Esophagus squamous epithelium (tissue), 5 donors: ENCODE measurements at regions not wholly inside any gene's neighbourhood (a gene's known extent, or its start where the extent isn't known, plus 50 kb on each side); places are given as distances from the start of the nearest gene placed in this dataset.

Source experiments
- DNase-seq: peaks from one replicate; lab custom pipeline; 2025; lab: John Stamatoyannopoulos, UW
- H3K27ac ChIP-seq, 4 donors: fragments of 200-600 bp; sonication (generic); one replicate each; pipeline ENCODE4 v1.5.1; 2016 to 2019; ENCODE audit warnings: mild to moderate bottlenecking in 1 of 4
- H3K27me3 ChIP-seq, 4 donors: fragments of 200-600 bp; sonication (generic); 1 replicate in 3 of 4; 2 replicates in 1 of 4; pipeline versions ENCODE4 v1.5.1 to v1.6.0; 2017 to 2021; ENCODE audit warnings: antibody characterized with exemption in 1 of 4
- H3K36me3 ChIP-seq, 3 donors: fragments of 200-600 bp; sonication (generic); one replicate each; pipeline ENCODE4 v1.5.1; 2016 to 2019
- H3K4me1 ChIP-seq, 3 donors: fragments of 200-600 bp; sonication (generic); one replicate each; pipeline ENCODE4 v1.5.1; 2017 to 2019
- H3K4me3 ChIP-seq, 4 donors: fragments of 200-600 bp; sonication (generic); 1 replicate in 3 of 4; 2 replicates in 1 of 4; pipeline ENCODE4 v1.5.1; 2016 to 2019; ENCODE audit warnings: mild to moderate bottlenecking in 2 of 4, moderate library complexity in 1 of 4
- H3K9me3 ChIP-seq, 3 donors: fragments of 200-600 bp; sonication (generic); one replicate each; pipeline ENCODE4 v1.5.1; 2016 to 2019
- POLR2A ChIP-seq, 4 donors: fragments of 450-650 bp; IDR thresholded peaks; one replicate each; pipeline ENCODE4 v1.6.1; 2017; ENCODE audit warnings: antibody characterized with exemption in 4 of 4, mild to moderate bottlenecking in 4 of 4, moderate library complexity in 3 of 4
- WGBS, 2 donors: methylation state at CpG; one replicate each; pipeline ENCODE4 v1.1.5; 2018; 5-methylcytosine and 5-hydroxymethylcytosine counted together
- intact Hi-C: fragments of 100-400 bp; cut with DNase I; formaldehyde crosslinking; loops from one replicate; pipeline ENCODE4 v1.15.0; 2022
- TF ChIP-seq, protein P1 (sequence below), 6 experiments: fragments of 450-650 bp in 4 of 6; fragments of 200-600 bp in 2 of 6; sonication (generic) in 2 of 6; IDR thresholded peaks; one replicate each; pipeline ENCODE4 v1.5.1; 2016 to 2019; ENCODE audit warnings: antibody characterized with exemption in 6 of 6, mild to moderate bottlenecking in 4 of 6, moderate library complexity in 4 of 6
- donor health status: DM: yes; HTN: yes; CAD: no.

DNA sequence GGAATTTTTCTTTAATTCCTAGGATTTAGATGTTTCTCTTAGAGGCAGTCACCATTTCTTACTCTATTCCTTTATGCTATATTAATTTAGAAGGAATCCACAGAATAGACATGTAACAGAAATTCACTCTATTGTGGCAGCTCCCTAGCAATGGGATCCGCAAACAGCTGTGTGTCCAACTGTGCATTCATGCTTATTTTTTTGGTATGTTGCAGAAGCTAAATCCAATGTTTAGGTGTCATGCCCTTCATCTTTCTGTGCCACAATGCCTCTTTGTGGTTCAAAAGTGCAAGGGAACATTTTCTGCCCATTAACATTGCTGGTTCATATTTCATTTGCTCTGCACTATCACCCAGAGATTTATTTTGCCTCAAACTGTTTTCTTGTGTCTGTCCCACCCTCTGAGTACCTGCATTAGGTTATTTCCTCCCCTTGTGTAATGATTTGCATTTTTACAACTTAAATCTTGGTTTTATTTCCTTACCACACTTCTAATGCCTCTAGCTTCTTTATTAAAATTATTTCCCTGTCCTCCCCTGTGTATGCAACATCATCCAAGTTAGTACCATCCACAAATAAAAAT lies 816.5 kb downstream of the EFNA5 start:
- 93 to 100% methylated on average over 1 of the region's 1 CpG for WGBS, 2 donors
- no peak for DNase-seq
- TF ChIP-seq, protein P1, sequence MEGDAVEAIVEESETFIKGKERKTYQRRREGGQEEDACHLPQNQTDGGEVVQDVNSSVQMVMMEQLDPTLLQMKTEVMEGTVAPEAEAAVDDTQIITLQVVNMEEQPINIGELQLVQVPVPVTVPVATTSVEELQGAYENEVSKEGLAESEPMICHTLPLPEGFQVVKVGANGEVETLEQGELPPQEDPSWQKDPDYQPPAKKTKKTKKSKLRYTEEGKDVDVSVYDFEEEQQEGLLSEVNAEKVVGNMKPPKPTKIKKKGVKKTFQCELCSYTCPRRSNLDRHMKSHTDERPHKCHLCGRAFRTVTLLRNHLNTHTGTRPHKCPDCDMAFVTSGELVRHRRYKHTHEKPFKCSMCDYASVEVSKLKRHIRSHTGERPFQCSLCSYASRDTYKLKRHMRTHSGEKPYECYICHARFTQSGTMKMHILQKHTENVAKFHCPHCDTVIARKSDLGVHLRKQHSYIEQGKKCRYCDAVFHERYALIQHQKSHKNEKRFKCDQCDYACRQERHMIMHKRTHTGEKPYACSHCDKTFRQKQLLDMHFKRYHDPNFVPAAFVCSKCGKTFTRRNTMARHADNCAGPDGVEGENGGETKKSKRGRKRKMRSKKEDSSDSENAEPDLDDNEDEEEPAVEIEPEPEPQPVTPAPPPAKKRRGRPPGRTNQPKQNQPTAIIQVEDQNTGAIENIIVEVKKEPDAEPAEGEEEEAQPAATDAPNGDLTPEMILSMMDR (IDR thresholded peaks at IDR 0.05), result no peak
- no peak for TF ChIP-seq POLR2A (IDR thresholded peaks at IDR 0.05)
- H3K36me3 ChIP-seq, result no peaks in the 10 kb centered on the region
- H3K4me1 ChIP-seq, result no peaks in the 10 kb centered on the region
- H3K4me3 ChIP-seq, result no peak overlapping the region
- no peaks in the 10 kb centered on the region for H3K9me3 ChIP-seq
- intact Hi-C loops, result no loop called here
- H3K27ac ChIP-seq, result no peak overlapping the region
- H3K27me3 ChIP-seq, result no peaks in the 10 kb centered on the region

DNA sequence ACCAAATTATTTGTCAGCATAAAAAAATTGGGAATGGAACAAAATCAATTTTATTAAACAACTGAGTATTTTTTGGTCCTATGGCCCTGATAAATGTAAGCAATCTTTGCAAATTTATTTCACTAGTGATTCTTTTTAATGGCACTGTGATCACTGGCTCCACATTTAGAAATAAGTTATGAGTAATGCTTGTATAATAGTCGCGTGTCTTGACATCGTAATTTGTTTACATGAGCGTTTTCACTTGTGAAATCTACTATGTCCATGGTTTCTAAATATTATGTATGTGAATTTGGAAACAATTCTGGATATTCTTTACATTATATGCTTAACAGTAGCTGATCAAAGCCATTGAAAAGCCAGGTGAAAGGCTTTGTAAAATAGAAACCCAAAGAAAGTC lies 817.5 kb downstream of the EFNA5 start:
- intact Hi-C loops, result no loop called here
- no peaks in the 10 kb centered on the region for H3K27me3 ChIP-seq
- H3K9me3 ChIP-seq, result no peaks in the 10 kb centered on the region
- H3K27ac ChIP-seq, result no peak overlapping the region
- TF ChIP-seq, protein P1 (IDR thresholded peaks at IDR 0.05), result no peak
- TF ChIP-seq POLR2A (IDR thresholded peaks at IDR 0.05), result no peak
- WGBS, 2 donors, result 61 to 74% methylated on average over 4 of the region's 4 CpGs
- no peaks in the 10 kb centered on the region for H3K4me1 ChIP-seq
- no peak for DNase-seq
- H3K36me3 ChIP-seq, result no peaks in the 10 kb centered on the region
- no peak overlapping the region for H3K4me3 ChIP-seq

DNA sequence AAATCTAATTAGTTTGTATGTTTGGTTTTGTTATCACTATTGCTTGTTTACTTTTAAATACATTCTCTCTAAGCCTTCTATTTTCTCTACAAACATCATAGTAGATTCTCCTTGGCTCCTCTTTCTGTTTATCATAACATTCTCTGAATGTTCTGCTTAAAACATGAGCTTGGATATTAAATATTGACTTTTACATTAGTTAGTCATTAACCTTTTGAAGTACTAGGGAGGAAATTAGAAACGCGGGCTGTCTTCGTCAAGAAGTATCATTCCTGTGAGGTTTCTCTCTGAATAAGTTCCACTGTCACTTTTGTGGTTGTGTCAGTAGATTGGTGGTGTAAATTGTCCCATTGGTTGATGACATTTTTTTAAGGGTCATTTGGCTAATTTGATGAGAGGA lies 821.5 kb downstream of the EFNA5 start:
- intact Hi-C loops, result no loop called here
- Histone ChIP-seq H3K4me1 (no peaks in the 10 kb centered on the region), H3K9me3 (no peaks in the 10 kb centered on the region), H3K4me3 (no peak overlapping the region), H3K27me3 (no peaks in the 10 kb centered on the region), H3K36me3 (no peaks in the 10 kb centered on the region), H3K27ac (no peak overlapping the region)
- 69 to 71% methylated on average over 3 of the region's 3 CpGs for WGBS, 2 donors
- no peak for DNase-seq
- no peak for TF ChIP-seq POLR2A (IDR thresholded peaks at IDR 0.05)
- TF ChIP-seq, protein P1 (IDR thresholded peaks at IDR 0.05), result no peak

DNA sequence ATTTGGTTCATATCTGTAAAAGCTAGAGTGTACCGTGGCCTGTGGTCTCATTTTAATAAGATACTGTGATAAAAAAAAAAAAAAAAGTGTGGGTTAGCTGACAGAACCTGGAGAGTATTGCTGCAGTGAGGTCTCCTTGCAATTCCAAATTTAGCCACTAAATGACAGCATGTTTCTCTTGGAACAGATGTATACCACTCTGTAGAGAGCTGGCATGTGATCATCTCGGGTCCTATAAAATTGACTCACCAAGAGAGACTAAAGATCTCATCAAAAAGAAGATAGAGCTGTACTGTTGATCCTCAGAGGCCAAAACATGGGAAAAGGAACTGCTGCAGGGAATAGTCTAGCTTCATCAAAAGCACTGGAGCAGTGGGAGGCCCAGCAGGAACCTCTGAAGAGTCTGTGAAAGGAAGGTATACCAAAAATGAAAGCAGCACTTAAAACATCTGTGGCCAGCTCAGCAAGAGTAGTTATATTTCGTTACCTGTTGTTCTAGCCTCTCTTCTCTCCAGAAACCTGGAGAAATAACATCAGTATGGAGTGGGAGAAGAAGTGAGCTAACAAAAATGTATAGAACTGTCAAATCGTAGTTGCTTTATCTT lies 826.8 kb downstream of the EFNA5 start:
- intact Hi-C loops, result no loop called here
- Histone ChIP-seq H3K4me3 (no peak overlapping the region), H3K4me1 (no peaks in the 10 kb centered on the region), H3K27ac (no peak overlapping the region), H3K9me3 (no peaks in the 10 kb centered on the region), H3K36me3 (no peaks in the 10 kb centered on the region), H3K27me3 (no peaks in the 10 kb centered on the region)
- no peak for DNase-seq
- no peak for TF ChIP-seq POLR2A (IDR thresholded peaks at IDR 0.05)
- TF ChIP-seq, protein P1 (IDR thresholded peaks at IDR 0.05), result peak in 4 of 6 experiments; percentile 21 to 46 (median 30)
- WGBS, 2 donors, result 74 to 78% methylated on average over 4 of the region's 4 CpGs

DNA sequence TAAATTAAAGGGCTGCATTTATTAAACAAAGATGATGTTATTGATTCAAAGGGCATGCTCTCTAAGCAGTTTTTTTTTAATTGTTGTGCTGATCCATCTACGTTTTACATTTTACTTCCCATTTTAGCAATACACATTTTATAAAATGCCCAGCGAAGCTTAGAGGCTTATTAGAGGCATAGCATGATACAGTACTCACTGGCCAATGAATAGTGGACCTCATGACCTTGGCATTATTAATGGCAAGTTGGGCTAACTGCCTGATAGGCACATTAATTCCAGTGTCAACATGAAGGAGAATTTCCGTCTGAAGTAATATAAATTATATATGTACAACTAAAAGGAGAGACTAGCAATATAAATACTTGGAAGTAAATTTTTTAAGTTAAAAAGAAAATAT lies 837.2 kb downstream of the EFNA5 start:
- no peak overlapping the region for H3K27ac ChIP-seq

More for the DNA sequence above, 837.2 kb downstream of the EFNA5 start:
- Histone ChIP-seq H3K4me3 (no peak overlapping the region), H3K36me3 (no peaks in the 10 kb centered on the region), H3K27me3 (no peaks in the 10 kb centered on the region), H3K4me1 (no peaks in the 10 kb centered on the region), H3K9me3 (no peaks in the 10 kb centered on the region)
- 38 to 45% methylated on average over 3 of the region's 3 CpGs for whole genome bisulfite sequencing, 2 donors
- intact Hi-C loops, result no loop called here
- no peak for DNase-seq
- TF ChIP-seq, protein P1 (IDR thresholded peaks at IDR 0.05), result no peak
- TF ChIP-seq POLR2A (IDR thresholded peaks at IDR 0.05), result no peak
